ENCODE measurements at regions not wholly inside any gene's neighbourhood (a gene's known extent, or its start where the extent isn't known, plus 50 kb on each side); places are given as distances from the start of the nearest gene placed in this dataset.
A peak's percentile ranks its signal among the peaks of the same experiment; 100 is the strongest.

- Histone ChIP-seq H3K9me3 (ENCODE audit: control insufficient read depth in 2 of 3, low read length in 3 of 3) (no peaks in the 10 kb centered on the region), H3K27ac (ENCODE audit: low read depth, low read length) (no peak overlapping the region), H3K4me1 (ENCODE audit: control insufficient read depth in 2 of 2, insufficient read depth in 2 of 2, low read length in 2 of 2) (peaks cover 0 to 18% of the 10 kb centered on the region in 2 donors), H3K27me3 (ENCODE audit: control insufficient read depth in 2 of 2, insufficient read depth in 2 of 2, low read length in 2 of 2) (no peaks in the 10 kb centered on the region), H3K4me3 (ENCODE audit: low read length) (no peak overlapping the region), H3K36me3 (ENCODE audit: control insufficient read depth in 2 of 3, insufficient read depth in 3 of 3, low read length in 3 of 3) (no peaks in the 10 kb centered on the region)
- intact Hi-C loops (cut with micrococcal nuclease), result no loop called here
- ChIA-PET CTCF (interaction anchor here (0.7 to 1.6 kb wide), 4 partner anchors 13 to 129 kb away, joined by 3 to 6 read pairs (median 4); no protein-coding TSS in a partner anchor), POLR2A (no interaction called here)
- peaks cover 10 to 30% (median 24%) of the 10 kb centered on the region in 7 donors for H3K4me1 Mint-ChIP-seq
- peaks cover 0 to 4% (median 2%) of the 10 kb centered on the region in 5 donors for H3K36me3 Mint-ChIP-seq
- ATAC-seq (no peak), DNase-seq (no peak)
- H3K4me3 Mint-ChIP-seq, result no peak overlapping the region
- peaks cover 0 to 4% (median 0%) of the 10 kb centered on the region in 5 donors for H3K27me3 Mint-ChIP-seq
- H3K27ac Mint-ChIP-seq, result peak overlapping the region in 2 of 9 donors; percentile 4 to 42
- H3K9me3 Mint-ChIP-seq, result peaks cover 0 to 4% (median 0%) of the 10 kb centered on the region in 11 donors
These were observed 63.2 kb upstream of the BEND6 start for GRCh38 chr6:56891754-56892153.

- Mint-ChIP-seq H3K4me1 (peaks cover 10 to 31% (median 24%) of the 10 kb centered on the region in 7 donors), H3K27me3 (peaks cover 0 to 2% (median 0%) of the 10 kb centered on the region in 5 donors), H3K4me3 (no peak overlapping the region), H3K36me3 (no peaks in the 10 kb centered on the region), H3K9me3 (no peaks in the 10 kb centered on the region), H3K27ac (peak overlapping the region in 2 of 9 donors; percentile 4 to 16)
- no peak overlapping the region for H3K27ac ChIP-seq (ENCODE audit: low read depth, low read length)
- POLR2A ChIA-PET, result no interaction called here
- H3K4me3 ChIP-seq (ENCODE audit: low read length), result no peak overlapping the region
- peaks cover 0 to 18% of the 10 kb centered on the region in 2 donors for H3K4me1 ChIP-seq (ENCODE audit: control insufficient read depth in 2 of 2, insufficient read depth in 2 of 2, low read length in 2 of 2)
- DNase-seq, result no peak
- CTCF ChIA-PET, result interaction anchor here (0.7 to 1.6 kb wide), 3 partner anchors 14 to 123 kb away, joined by 3 to 6 read pairs (median 3); no protein-coding TSS in a partner anchor
- H3K36me3 ChIP-seq (ENCODE audit: control insufficient read depth in 2 of 3, insufficient read depth in 3 of 3, low read length in 3 of 3), result no peaks in the 10 kb centered on the region
- no peaks in the 10 kb centered on the region for H3K9me3 ChIP-seq (ENCODE audit: control insufficient read depth in 2 of 3, low read length in 3 of 3)
- ATAC-seq, result peak; percentile 48
- intact Hi-C loops (cut with micrococcal nuclease), result no loop called here
- no peaks in the 10 kb centered on the region for H3K27me3 ChIP-seq (ENCODE audit: control insufficient read depth in 2 of 2, insufficient read depth in 2 of 2, low read length in 2 of 2)
These were observed 64.1 kb upstream of the BEND6 start for GRCh38 chr6:56890683-56891429.

GRCh38 chr6:56890066-56890465 is 64.8 kb upstream of the BEND6 start:
- H3K27me3 Mint-ChIP-seq, result peaks cover 0 to 6% (median 0%) of the 10 kb centered on the region in 5 donors
- no peak for DNase-seq
- no peak overlapping the region for H3K27ac ChIP-seq (ENCODE audit: low read depth, low read length)
- H3K9me3 Mint-ChIP-seq, result no peaks in the 10 kb centered on the region
- H3K4me1 ChIP-seq (ENCODE audit: control insufficient read depth in 2 of 2, insufficient read depth in 2 of 2, low read length in 2 of 2), result peaks cover 0 to 18% of the 10 kb centered on the region in 2 donors
- H3K36me3 ChIP-seq (ENCODE audit: control insufficient read depth in 2 of 3, insufficient read depth in 3 of 3, low read length in 3 of 3), result no peaks in the 10 kb centered on the region
- ChIA-PET CTCF (interaction anchor here (0.7 to 1.6 kb wide), 3 partner anchors 14 to 124 kb away, joined by 3 to 6 read pairs (median 3); no protein-coding TSS in a partner anchor), POLR2A (no interaction called here)
- H3K27me3 ChIP-seq (ENCODE audit: control insufficient read depth in 2 of 2, insufficient read depth in 2 of 2, low read length in 2 of 2), result no peaks in the 10 kb centered on the region
- no peak overlapping the region for H3K4me3 ChIP-seq (ENCODE audit: low read length)
- H3K4me3 Mint-ChIP-seq, result no peak overlapping the region
- H3K27ac Mint-ChIP-seq, result no peak overlapping the region
- peaks cover 10 to 31% (median 24%) of the 10 kb centered on the region in 7 donors for H3K4me1 Mint-ChIP-seq
- ATAC-seq, result no peak
- H3K36me3 Mint-ChIP-seq, result no peaks in the 10 kb centered on the region
- intact Hi-C loops (cut with micrococcal nuclease), result no loop called here
- no peaks in the 10 kb centered on the region for H3K9me3 ChIP-seq (ENCODE audit: control insufficient read depth in 2 of 3, low read length in 3 of 3)

- H3K4me3 ChIP-seq (ENCODE audit: low read length), result no peak overlapping the region
- H3K4me1 ChIP-seq (ENCODE audit: control insufficient read depth in 2 of 2, insufficient read depth in 2 of 2, low read length in 2 of 2), result peaks cover 0 to 18% of the 10 kb centered on the region in 2 donors
- Mint-ChIP-seq H3K27me3 (peaks cover 0 to 9% (median 0%) of the 10 kb centered on the region in 5 donors), H3K36me3 (no peaks in the 10 kb centered on the region), H3K9me3 (no peaks in the 10 kb centered on the region), H3K4me3 (peak overlapping the region in 6 of 10 donors; percentile 0 to 73 (median 60)), H3K27ac (peak overlapping the region in 4 of 9 donors; percentile 6 to 58 (median 47)), H3K4me1 (peaks cover 10 to 31% (median 24%) of the 10 kb centered on the region in 7 donors)
- H3K36me3 ChIP-seq (ENCODE audit: control insufficient read depth in 2 of 3, insufficient read depth in 3 of 3, low read length in 3 of 3), result no peaks in the 10 kb centered on the region
- ATAC-seq, result no peak
- H3K27ac ChIP-seq (ENCODE audit: low read depth, low read length), result no peak overlapping the region
- DNase-seq, result no peak
- H3K27me3 ChIP-seq (ENCODE audit: control insufficient read depth in 2 of 2, insufficient read depth in 2 of 2, low read length in 2 of 2), result no peaks in the 10 kb centered on the region
- intact Hi-C loops (cut with micrococcal nuclease), result loop anchor here in 1 of 2 donors (5.0 kb wide), 1 partner anchor 37 kb away; no protein-coding TSS in a partner anchor
- ChIA-PET CTCF (interaction anchor here (0.6 to 1.8 kb wide), 2 partner anchors 348 to 428 kb away, joined by 3 to 6 read pairs; partner anchors contain the start of gene PRIM2), POLR2A (no interaction called here)
- no peaks in the 10 kb centered on the region for H3K9me3 ChIP-seq (ENCODE audit: control insufficient read depth in 2 of 3, low read length in 3 of 3)
These were observed 65.4 kb upstream of the BEND6 start for GRCh38 chr6:56889492-56889891.

GRCh38 chr6:56888687-56889086 is 66.2 kb upstream of the BEND6 start:
- peak overlapping the region in 6 of 9 donors; percentile 6 to 58 (median 47) for H3K27ac Mint-ChIP-seq
- H3K4me3 ChIP-seq (ENCODE audit: low read length), result no peak overlapping the region
- H3K4me1 Mint-ChIP-seq, result peaks cover 10 to 31% (median 24%) of the 10 kb centered on the region in 7 donors
- H3K27me3 Mint-ChIP-seq, result peaks cover 0 to 12% (median 0%) of the 10 kb centered on the region in 5 donors
- DNase-seq (no peak), ATAC-seq (no peak)
- H3K36me3 Mint-ChIP-seq, result no peaks in the 10 kb centered on the region
- no peaks in the 10 kb centered on the region for H3K36me3 ChIP-seq (ENCODE audit: control insufficient read depth in 2 of 3, insufficient read depth in 3 of 3, low read length in 3 of 3)
- POLR2A ChIA-PET, result interaction anchor here (0.6 kb wide), 1 partner anchor 70 kb away, joined by 3 read pairs; no protein-coding TSS in a partner anchor
- no peaks in the 10 kb centered on the region for H3K9me3 Mint-ChIP-seq
- H3K9me3 ChIP-seq (ENCODE audit: control insufficient read depth in 2 of 3, low read length in 3 of 3), result no peaks in the 10 kb centered on the region
- peaks cover 0 to 18% of the 10 kb centered on the region in 2 donors for H3K4me1 ChIP-seq (ENCODE audit: control insufficient read depth in 2 of 2, insufficient read depth in 2 of 2, low read length in 2 of 2)
- H3K27me3 ChIP-seq (ENCODE audit: control insufficient read depth in 2 of 2, insufficient read depth in 2 of 2, low read length in 2 of 2), result no peaks in the 10 kb centered on the region
- H3K27ac ChIP-seq (ENCODE audit: low read depth, low read length), result no peak overlapping the region
- intact Hi-C loops (cut with micrococcal nuclease), result loop anchor here in 1 of 2 donors (5.0 kb wide), 1 partner anchor 36 kb away; no protein-coding TSS in a partner anchor
- peak overlapping the region in 9 of 10 donors; percentile 0 to 73 (median 42) for H3K4me3 Mint-ChIP-seq
- CTCF ChIA-PET, result interaction anchor here (0.6 to 1.8 kb wide), 4 partner anchors 14 to 429 kb away, joined by 3 to 6 read pairs (median 4); partner anchors contain the start of gene PRIM2

- Histone ChIP-seq H3K4me1 (ENCODE audit: control insufficient read depth in 2 of 2, insufficient read depth in 2 of 2, low read length in 2 of 2) (peaks cover 0 to 18% of the 10 kb centered on the region in 2 donors), H3K27me3 (ENCODE audit: control insufficient read depth in 2 of 2, insufficient read depth in 2 of 2, low read length in 2 of 2) (no peaks in the 10 kb centered on the region), H3K4me3 (ENCODE audit: low read length) (no peak overlapping the region), H3K9me3 (ENCODE audit: control insufficient read depth in 2 of 3, low read length in 3 of 3) (no peaks in the 10 kb centered on the region), H3K36me3 (ENCODE audit: control insufficient read depth in 2 of 3, insufficient read depth in 3 of 3, low read length in 3 of 3) (no peaks in the 10 kb centered on the region), H3K27ac (ENCODE audit: low read depth, low read length) (no peak overlapping the region)
- Mint-ChIP-seq H3K27ac (peak overlapping the region in 1 of 9 donors; percentile 6), H3K27me3 (peaks cover 0 to 16% (median 0%) of the 10 kb centered on the region in 5 donors), H3K4me3 (peak overlapping the region in 2 of 10 donors; percentile 4 to 5), H3K4me1 (peaks cover 10 to 31% (median 24%) of the 10 kb centered on the region in 7 donors), H3K36me3 (no peaks in the 10 kb centered on the region), H3K9me3 (no peaks in the 10 kb centered on the region)
- intact Hi-C loops (cut with micrococcal nuclease), result loop anchor here in 1 of 2 donors (5.0 kb wide), 1 partner anchor 35 kb away; no protein-coding TSS in a partner anchor
- ChIA-PET CTCF (interaction anchor here (0.9 kb wide), 1 partner anchor 17 kb away, joined by 3 read pairs; no protein-coding TSS in a partner anchor), POLR2A (no interaction called here)
- DNase-seq (no peak), ATAC-seq (no peak)
These were observed 67.8 kb upstream of the BEND6 start for GRCh38 chr6:56887086-56887485.
